Breast epithelium (tissue), 3 donors: ENCODE measurements at regions not wholly inside any gene's neighbourhood (a gene's known extent, or its start where the extent isn't known, plus 50 kb on each side); places are given as distances from the start of the nearest gene placed in this dataset.

Experiments used
- POLR2A ChIP-seq: fragments of 450-650 bp; IDR thresholded peaks from one replicate; pipeline ENCODE4 v1.6.1; 2016; ENCODE audit warnings: antibody characterized with exemption, mild to moderate bottlenecking, moderate library complexity
- TF ChIP-seq, protein P1 (sequence below), 3 donors: fragments of 450-650 bp; IDR thresholded peaks; one replicate each; pipeline ENCODE4 v1.5.1; 2016 to 2017; ENCODE audit warnings: antibody characterized with exemption in 3 of 3, mild to moderate bottlenecking in 3 of 3, moderate library complexity in 3 of 3

DNA sequence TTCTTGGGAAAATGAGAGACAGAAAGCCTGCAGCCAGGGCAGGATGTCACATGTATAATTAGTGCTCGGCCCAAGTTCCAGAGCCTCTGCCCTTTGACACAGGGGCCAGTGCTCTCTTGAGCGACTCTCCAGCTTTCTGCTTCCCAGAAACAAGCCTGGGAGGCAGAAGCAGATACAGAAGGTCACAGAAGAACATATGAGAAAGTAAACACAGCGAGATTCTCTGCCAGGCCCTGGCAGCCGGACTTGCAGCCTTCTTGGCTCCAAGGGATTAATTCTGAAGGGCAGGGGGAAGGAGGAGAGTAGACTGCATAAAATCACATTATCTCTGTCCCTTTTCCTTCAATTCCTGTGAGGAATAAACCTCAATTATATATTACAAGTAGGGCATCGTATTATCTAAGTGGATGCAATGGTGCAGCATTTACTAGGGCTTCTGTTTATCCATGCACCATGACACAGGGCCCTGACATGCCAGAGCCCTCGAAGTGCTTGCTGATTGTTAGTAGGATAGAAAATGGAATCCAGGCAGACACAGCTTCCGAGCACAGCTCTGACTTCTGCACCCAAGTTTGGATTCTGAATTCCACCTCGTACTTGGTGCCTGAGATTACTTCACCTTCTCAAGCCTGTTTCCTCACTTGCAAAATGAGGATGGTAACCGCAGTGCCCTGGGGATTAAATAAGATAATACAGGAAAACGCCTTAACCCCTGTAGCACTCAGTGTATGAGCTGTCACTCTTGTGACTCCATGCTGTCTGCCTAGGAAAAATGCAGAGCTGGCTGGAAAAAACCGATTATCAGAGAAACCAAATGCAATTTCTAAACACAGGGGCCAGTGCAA, 536.5 kb downstream of the TNS3 start:
- TF ChIP-seq, protein P1, sequence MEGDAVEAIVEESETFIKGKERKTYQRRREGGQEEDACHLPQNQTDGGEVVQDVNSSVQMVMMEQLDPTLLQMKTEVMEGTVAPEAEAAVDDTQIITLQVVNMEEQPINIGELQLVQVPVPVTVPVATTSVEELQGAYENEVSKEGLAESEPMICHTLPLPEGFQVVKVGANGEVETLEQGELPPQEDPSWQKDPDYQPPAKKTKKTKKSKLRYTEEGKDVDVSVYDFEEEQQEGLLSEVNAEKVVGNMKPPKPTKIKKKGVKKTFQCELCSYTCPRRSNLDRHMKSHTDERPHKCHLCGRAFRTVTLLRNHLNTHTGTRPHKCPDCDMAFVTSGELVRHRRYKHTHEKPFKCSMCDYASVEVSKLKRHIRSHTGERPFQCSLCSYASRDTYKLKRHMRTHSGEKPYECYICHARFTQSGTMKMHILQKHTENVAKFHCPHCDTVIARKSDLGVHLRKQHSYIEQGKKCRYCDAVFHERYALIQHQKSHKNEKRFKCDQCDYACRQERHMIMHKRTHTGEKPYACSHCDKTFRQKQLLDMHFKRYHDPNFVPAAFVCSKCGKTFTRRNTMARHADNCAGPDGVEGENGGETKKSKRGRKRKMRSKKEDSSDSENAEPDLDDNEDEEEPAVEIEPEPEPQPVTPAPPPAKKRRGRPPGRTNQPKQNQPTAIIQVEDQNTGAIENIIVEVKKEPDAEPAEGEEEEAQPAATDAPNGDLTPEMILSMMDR (IDR thresholded peaks at IDR 0.05): no peak
- no peak for TF ChIP-seq POLR2A
